CD14-positive monocyte (primary cell): ENCODE measurements at regions not wholly inside any gene's neighbourhood (a gene's known extent, or its start where the extent isn't known, plus 50 kb on each side); places are given as distances from the start of the nearest gene placed in this dataset.

Source experiments
- DNase-seq, 3 donors: peaks; one replicate each; pipeline ENCODE4 v3.0.0-alpha.2; 2011 to 2022
- H2AFZ ChIP-seq: 2 replicates; pipeline ENCODE4 v1.6.0; 2012; ENCODE audit warnings: mild to moderate bottlenecking, low read depth, low read length, inconsistent platforms; ENCODE audit not compliant: insufficient read depth, poor library complexity, severe bottlenecking
- H3K27ac ChIP-seq, 2 donors: 1 replicate in 1 of 2; 2 replicates in 1 of 2; pipeline ENCODE4 v1.5.1; 2012 to 2013; ENCODE audit warnings: low read length in 2 of 2, control low read depth in 1 of 2, inconsistent platforms in 1 of 2, low read depth in 1 of 2, mild to moderate bottlenecking in 1 of 2
- H3K27me3 ChIP-seq, 2 donors: one replicate each; pipeline versions ENCODE4 v1.6.0 to v1.6.1; 2011 to 2013; ENCODE audit warnings: low read length in 2 of 2; ENCODE audit not compliant: control insufficient read depth in 2 of 2, insufficient read depth in 2 of 2
- H3K36me3 ChIP-seq, 2 donors: replicated peaks in 1 of 2; 1 replicate in 1 of 2; 2 replicates in 1 of 2; pipeline versions ENCODE4 v1.5.1 to v1.6.1; 2012 to 2013; ENCODE audit warnings: low read length in 2 of 2, control low read depth in 1 of 2, inconsistent platforms in 1 of 2, mild to moderate bottlenecking in 1 of 2; ENCODE audit not compliant: insufficient read depth in 2 of 2, control insufficient read depth in 1 of 2
- H3K4me1 ChIP-seq, 2 donors: 1 replicate in 1 of 2; 2 replicates in 1 of 2; pipeline versions ENCODE4 v1.5.1 to v1.6.1; 2012 to 2013; ENCODE audit warnings: low read length in 2 of 2, control low read depth in 1 of 2, inconsistent platforms in 1 of 2, mild to moderate bottlenecking in 1 of 2, moderate library complexity in 1 of 2; ENCODE audit not compliant: insufficient read depth in 2 of 2, control insufficient read depth in 1 of 2
- H3K4me2 ChIP-seq: replicated peaks from 2 replicates; pipeline ENCODE3; 2012; ENCODE audit warnings: low read length, moderate library complexity, mild to moderate bottlenecking; ENCODE audit not compliant: poor library complexity, severe bottlenecking; ENCODE audit errors: extremely low read depth
- H3K4me3 ChIP-seq, 3 experiments: fragments of 200-600 bp in 1 of 3; sonication (generic) in 1 of 3; replicated peaks in 1 of 3; 1 replicate in 2 of 3; 2 replicates in 1 of 3; pipeline ENCODE4 v1.5.1; 2011 to 2013; ENCODE audit warnings: low read length in 3 of 3, mild to moderate bottlenecking in 3 of 3, control low read depth in 2 of 3, low read depth in 2 of 3, inconsistent platforms in 1 of 3, moderate library complexity in 1 of 3
- H3K79me2 ChIP-seq: 2 replicates; pipeline ENCODE4 v1.6.0; 2012; ENCODE audit warnings: mild to moderate bottlenecking, control low read depth, inconsistent platforms, low read length, moderate library complexity; ENCODE audit not compliant: insufficient read depth
- H3K9ac ChIP-seq: 2 replicates; pipeline ENCODE4 v1.6.0; 2017; ENCODE audit warnings: low read length, mild to moderate bottlenecking; ENCODE audit not compliant: insufficient read depth, poor library complexity, severe bottlenecking
- H3K9me3 ChIP-seq, 2 donors: replicated peaks in 1 of 2; 1 replicate in 1 of 2; 2 replicates in 1 of 2; pipeline versions ENCODE4 v1.5.1 to v1.6.1; 2012 to 2013; ENCODE audit warnings: low read length in 2 of 2, control low read depth in 1 of 2; ENCODE audit not compliant: control insufficient read depth in 1 of 2, insufficient read depth in 1 of 2
- H4K20me1 ChIP-seq: 2 replicates; pipeline ENCODE4 v1.6.0; 2012; ENCODE audit warnings: mild to moderate bottlenecking, low read length, control low read depth, moderate library complexity; ENCODE audit not compliant: insufficient read depth
- H3K27ac Mint-ChIP-seq, 7 donors: one replicate each; pipeline ENCODE4 v1.8.0; 2020; ENCODE audit warnings: mild to moderate bottlenecking in 7 of 7, mixed read lengths in 7 of 7, moderate library complexity in 6 of 7, inconsistent platforms in 2 of 7
- H3K27me3 Mint-ChIP-seq, 3 donors: one replicate each; pipeline ENCODE4 v1.8.0; 2021 to 2022; ENCODE audit warnings: low read depth in 3 of 3, mild to moderate bottlenecking in 3 of 3, mixed read lengths in 3 of 3, moderate library complexity in 3 of 3, inconsistent platforms in 1 of 3
- H3K36me3 Mint-ChIP-seq, 2 donors: one replicate each; pipeline ENCODE4 v1.8.0; 2020; ENCODE audit warnings: mixed read lengths in 2 of 2, inconsistent platforms in 1 of 2, mild to moderate bottlenecking in 1 of 2
- H3K4me1 Mint-ChIP-seq: one replicate; pipeline ENCODE4 v1.8.0; 2020; ENCODE audit warnings: mild to moderate bottlenecking, mixed read lengths
- H3K4me3 Mint-ChIP-seq, 2 donors: one replicate each; pipeline ENCODE4 v1.8.0; 2020; ENCODE audit warnings: mild to moderate bottlenecking in 2 of 2, mixed read lengths in 2 of 2, moderate library complexity in 1 of 2
- H3K9me3 Mint-ChIP-seq, 7 donors: one replicate each; pipeline ENCODE4 v1.8.0; 2020 to 2022; ENCODE audit warnings: mixed read lengths in 7 of 7, mild to moderate bottlenecking in 6 of 7, moderate library complexity in 6 of 7, inconsistent platforms in 2 of 7
- CTCF ChIP-seq: fragments of 200-600 bp; IDR thresholded peaks from one replicate; pipeline ENCODE4 v1.8.0; 2022; ENCODE audit warnings: antibody characterized with exemption, mild to moderate bottlenecking
- WGBS: methylation state at CpG from one replicate; pipeline ENCODE4 v1.1.5; 2013; ENCODE audit warnings: missing lambda C conversion rate; ENCODE audit not compliant: insufficient coverage; 5-methylcytosine and 5-hydroxymethylcytosine counted together
- intact Hi-C, 2 donors: fragments of 100-400 bp; cut with micrococcal nuclease; formaldehyde crosslinking; loops; one replicate each; pipeline versions ENCODE4 v1.15.0 to v1.15.1; 2023

GRCh38 chr9:129414377-129414992, 206.4 kb downstream of the C9orf50 start:
- Histone ChIP-seq H3K9me3 (no peaks in the 10 kb centered on the region), H3K79me2 (no peaks in the 10 kb centered on the region), H4K20me1 (no peaks in the 10 kb centered on the region), H3K9ac (peak overlapping the region; percentile 91), H3K4me3 (peak overlapping the region; percentile 13 to 68 (median 49)), H3K36me3 (no peaks in the 10 kb centered on the region), H3K27ac (peak overlapping the region; percentile 83 to 98), H2AFZ (peak overlapping the region; percentile 83), H3K4me2 (peak overlapping the region; percentile 77), H3K27me3 (no peaks in the 10 kb centered on the region), H3K4me1 (peaks cover 48 to 49% of the 10 kb centered on the region in 2 donors)
- DNase-seq = peak in 2 of 3 donors; percentile 21 to 40
- H3K9me3 Mint-ChIP-seq = peaks cover 0 to 8% (median 4%) of the 10 kb centered on the region in 7 donors
- no peak for TF ChIP-seq CTCF
- peak overlapping the region; percentile 74 to 87 for H3K4me3 Mint-ChIP-seq
- H3K27me3 Mint-ChIP-seq = peaks cover 0 to 2% (median 1%) of the 10 kb centered on the region in 3 donors
- H3K4me1 Mint-ChIP-seq = peaks cover 38% of the 10 kb centered on the region
- intact Hi-C loops = loop anchor here (2.0 to 5.0 kb wide), 3 partner anchors 44 to 237 kb away; partner anchors contain the start of gene IER5L (in 1 of the 2)
- peak overlapping the region; percentile 83 to 98 (median 97) for H3K27ac Mint-ChIP-seq
- peaks cover 0 to 2% of the 10 kb centered on the region in 2 donors for H3K36me3 Mint-ChIP-seq
- 51% methylated on average over 26 of the region's 31 CpGs for WGBS

- Histone ChIP-seq H3K9me3 (no peaks in the 10 kb centered on the region), H2AFZ (peak overlapping the region; percentile 83), H3K36me3 (no peaks in the 10 kb centered on the region), H3K4me1 (peaks cover 48 to 49% of the 10 kb centered on the region in 2 donors), H3K9ac (peak overlapping the region; percentile 91), H3K27ac (peak overlapping the region; percentile 98), H4K20me1 (no peaks in the 10 kb centered on the region), H3K4me2 (peak overlapping the region; percentile 77), H3K79me2 (no peaks in the 10 kb centered on the region), H3K27me3 (no peaks in the 10 kb centered on the region), H3K4me3 (peak overlapping the region; percentile 31 to 68 (median 49))
- peak; percentile 98 for DNase-seq
- intact Hi-C loops = loop anchor here (2.0 to 5.0 kb wide), 6 partner anchors 31 to 236 kb away; partner anchors contain the start of gene IER5L (in 1 of the 2)
- TF ChIP-seq CTCF = no peak
- peaks cover 1 to 2% (median 2%) of the 10 kb centered on the region in 3 donors for H3K27me3 Mint-ChIP-seq
- peak overlapping the region; percentile 74 to 87 for H3K4me3 Mint-ChIP-seq
- peak overlapping the region; percentile 97 to 99 (median 98) for H3K27ac Mint-ChIP-seq
- peaks cover 0 to 8% (median 4%) of the 10 kb centered on the region in 7 donors for H3K9me3 Mint-ChIP-seq
- WGBS = under 1% methylated on average over 75 of the region's 84 CpGs
- peaks cover 38% of the 10 kb centered on the region for H3K4me1 Mint-ChIP-seq
- peaks cover 0 to 2% of the 10 kb centered on the region in 2 donors for H3K36me3 Mint-ChIP-seq
Measured at GRCh38 chr9:129413537-129414376, 207.1 kb downstream of the C9orf50 start.
